ENCODE measurements at regions not wholly inside any gene's neighbourhood (a gene's known extent, or its start where the extent isn't known, plus 50 kb on each side); places are given as distances from the start of the nearest gene placed in this dataset.

GRCh38 chr12:46921048-46921763 lies 95.4 kb upstream of the SLC38A4 start:
- peaks cover 0 to 8% of the 10 kb centered on the region in 2 donors for H3K4me1 ChIP-seq (ENCODE audit: control insufficient read depth in 1 of 2, insufficient read depth in 2 of 2, low read length in 2 of 2)
- WGBS (ENCODE audit: insufficient coverage): 80% methylated on average over 1 of the region's 3 CpGs
- H3K27me3 ChIP-seq (ENCODE audit: control insufficient read depth in 2 of 2, insufficient read depth in 2 of 2, low read length in 2 of 2): no peaks in the 10 kb centered on the region
- no peaks in the 10 kb centered on the region for H4K20me1 ChIP-seq (ENCODE audit: insufficient read depth, low read length)
- no peak overlapping the region for H3K4me2 ChIP-seq (replicated peaks; ENCODE audit: extremely low read depth, low read length, poor library complexity, severe bottlenecking)
- H3K9me3 Mint-ChIP-seq: peaks cover 0 to 2% (median 2%) of the 10 kb centered on the region in 7 donors
- H3K9me3 ChIP-seq (replicated peaks in 1 of 2; ENCODE audit: control insufficient read depth in 1 of 2, insufficient read depth in 1 of 2, low read length in 2 of 2): no peaks in the 10 kb centered on the region
- TF ChIP-seq, protein P1, sequence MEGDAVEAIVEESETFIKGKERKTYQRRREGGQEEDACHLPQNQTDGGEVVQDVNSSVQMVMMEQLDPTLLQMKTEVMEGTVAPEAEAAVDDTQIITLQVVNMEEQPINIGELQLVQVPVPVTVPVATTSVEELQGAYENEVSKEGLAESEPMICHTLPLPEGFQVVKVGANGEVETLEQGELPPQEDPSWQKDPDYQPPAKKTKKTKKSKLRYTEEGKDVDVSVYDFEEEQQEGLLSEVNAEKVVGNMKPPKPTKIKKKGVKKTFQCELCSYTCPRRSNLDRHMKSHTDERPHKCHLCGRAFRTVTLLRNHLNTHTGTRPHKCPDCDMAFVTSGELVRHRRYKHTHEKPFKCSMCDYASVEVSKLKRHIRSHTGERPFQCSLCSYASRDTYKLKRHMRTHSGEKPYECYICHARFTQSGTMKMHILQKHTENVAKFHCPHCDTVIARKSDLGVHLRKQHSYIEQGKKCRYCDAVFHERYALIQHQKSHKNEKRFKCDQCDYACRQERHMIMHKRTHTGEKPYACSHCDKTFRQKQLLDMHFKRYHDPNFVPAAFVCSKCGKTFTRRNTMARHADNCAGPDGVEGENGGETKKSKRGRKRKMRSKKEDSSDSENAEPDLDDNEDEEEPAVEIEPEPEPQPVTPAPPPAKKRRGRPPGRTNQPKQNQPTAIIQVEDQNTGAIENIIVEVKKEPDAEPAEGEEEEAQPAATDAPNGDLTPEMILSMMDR (IDR thresholded peaks at IDR 0.05): no peak
- no peaks in the 10 kb centered on the region for H3K79me2 ChIP-seq (ENCODE audit: insufficient read depth, low read length)
- H3K36me3 ChIP-seq (replicated peaks in 1 of 2; ENCODE audit: control insufficient read depth in 1 of 2, insufficient read depth in 2 of 2, low read length in 2 of 2): no peaks in the 10 kb centered on the region
- H3K9ac ChIP-seq (ENCODE audit: insufficient read depth, low read length, poor library complexity, severe bottlenecking): no peak overlapping the region
- no peak overlapping the region for H3K4me3 Mint-ChIP-seq
- no peak overlapping the region for H3K4me3 ChIP-seq (replicated peaks in 1 of 3; ENCODE audit: low read depth in 2 of 3, low read length in 3 of 3)
- no peaks in the 10 kb centered on the region for H3K36me3 Mint-ChIP-seq
- peak overlapping the region in 1 of 7 donors; percentile 67 for H3K27ac Mint-ChIP-seq
- peaks cover 12% of the 10 kb centered on the region for H3K4me1 Mint-ChIP-seq
- no peak overlapping the region for H3K27ac ChIP-seq (ENCODE audit: low read depth in 1 of 2, low read length in 2 of 2)
- peaks cover 0 to 2% (median 0%) of the 10 kb centered on the region in 3 donors for H3K27me3 Mint-ChIP-seq (ENCODE audit: low read depth in 3 of 3)
- no peak overlapping the region for H2AFZ ChIP-seq (ENCODE audit: insufficient read depth, low read depth, low read length, poor library complexity, severe bottlenecking)
- intact Hi-C loops (cut with micrococcal nuclease): no loop called here
- DNase-seq: no peak

- no peak overlapping the region for H3K4me3 ChIP-seq (replicated peaks in 1 of 3; ENCODE audit: low read depth in 2 of 3, low read length in 3 of 3)
- Mint-ChIP-seq H3K36me3 (no peaks in the 10 kb centered on the region), H3K4me1 (peaks cover 16% of the 10 kb centered on the region), H3K4me3 (no peak overlapping the region), H3K27me3 (ENCODE audit: low read depth in 3 of 3) (peaks cover 0 to 2% (median 0%) of the 10 kb centered on the region in 3 donors), H3K27ac (no peak overlapping the region), H3K9me3 (peaks cover 0 to 2% (median 2%) of the 10 kb centered on the region in 7 donors)
- H3K4me1 ChIP-seq (ENCODE audit: control insufficient read depth in 1 of 2, insufficient read depth in 2 of 2, low read length in 2 of 2): peaks cover 0 to 12% of the 10 kb centered on the region in 2 donors
- H2AFZ ChIP-seq (ENCODE audit: insufficient read depth, low read depth, low read length, poor library complexity, severe bottlenecking): no peak overlapping the region
- no peaks in the 10 kb centered on the region for H3K79me2 ChIP-seq (ENCODE audit: insufficient read depth, low read length)
- intact Hi-C loops (cut with micrococcal nuclease): no loop called here
- H3K9me3 ChIP-seq (replicated peaks in 1 of 2; ENCODE audit: control insufficient read depth in 1 of 2, insufficient read depth in 1 of 2, low read length in 2 of 2): no peaks in the 10 kb centered on the region
- H3K9ac ChIP-seq (ENCODE audit: insufficient read depth, low read length, poor library complexity, severe bottlenecking): no peak overlapping the region
- no peak overlapping the region for H3K27ac ChIP-seq (ENCODE audit: low read depth in 1 of 2, low read length in 2 of 2)
- WGBS (ENCODE audit: insufficient coverage): 9% methylated on average over 1 of the region's 1 CpG
- no peaks in the 10 kb centered on the region for H3K36me3 ChIP-seq (replicated peaks in 1 of 2; ENCODE audit: control insufficient read depth in 1 of 2, insufficient read depth in 2 of 2, low read length in 2 of 2)
- TF ChIP-seq, protein P1 (IDR thresholded peaks at IDR 0.05): no peak
- DNase-seq: no peak
- H3K4me2 ChIP-seq (replicated peaks; ENCODE audit: extremely low read depth, low read length, poor library complexity, severe bottlenecking): no peak overlapping the region
- H4K20me1 ChIP-seq (ENCODE audit: insufficient read depth, low read length): no peaks in the 10 kb centered on the region
- H3K27me3 ChIP-seq (ENCODE audit: control insufficient read depth in 2 of 2, insufficient read depth in 2 of 2, low read length in 2 of 2): no peaks in the 10 kb centered on the region
Measured at GRCh38 chr12:46921764-46922133, 96.0 kb upstream of the SLC38A4 start.

Measured in CD14-positive monocyte (primary cell).